ENCODE measurements at regions not wholly inside any gene's neighbourhood (a gene's known extent, or its start where the extent isn't known, plus 50 kb on each side); places are given as distances from the start of the nearest gene placed in this dataset.

DNA sequence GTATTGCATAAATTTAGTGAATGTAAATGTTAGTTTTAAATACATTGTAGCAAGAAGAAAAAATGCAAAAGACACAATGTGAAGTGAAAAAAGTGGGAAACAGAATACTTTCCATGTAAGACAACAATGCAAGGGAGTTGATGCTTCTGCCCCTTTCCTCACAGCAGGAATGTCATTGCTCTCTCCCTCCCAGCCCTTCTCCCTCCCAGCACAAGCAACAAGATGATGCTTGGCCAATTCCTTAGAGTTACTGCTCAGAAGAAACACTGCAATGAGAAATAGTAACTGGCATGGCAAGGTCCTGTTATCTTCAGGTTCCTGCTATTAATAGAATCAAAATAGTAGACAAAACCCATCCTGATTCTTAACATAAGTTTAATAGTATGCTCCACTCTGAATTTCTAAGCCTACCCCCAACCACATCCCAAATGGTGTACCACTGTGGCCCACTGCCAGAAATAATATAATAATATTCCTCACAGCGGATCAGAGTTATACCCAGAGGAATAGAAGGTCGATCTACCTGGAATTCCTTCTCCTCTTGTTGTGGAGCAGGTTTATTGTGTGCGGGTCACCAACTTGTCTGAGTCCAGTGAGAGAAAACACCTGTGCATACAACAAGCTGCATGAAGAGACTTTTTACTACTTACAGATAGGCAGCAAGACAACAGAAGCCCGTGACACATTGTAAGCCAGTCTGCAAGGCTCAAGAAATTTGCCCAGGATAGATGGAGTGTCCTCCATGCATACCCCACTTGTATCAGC is 69.8 kb upstream of the SLC7A11 start:
- TF ChIP-seq, protein P1, sequence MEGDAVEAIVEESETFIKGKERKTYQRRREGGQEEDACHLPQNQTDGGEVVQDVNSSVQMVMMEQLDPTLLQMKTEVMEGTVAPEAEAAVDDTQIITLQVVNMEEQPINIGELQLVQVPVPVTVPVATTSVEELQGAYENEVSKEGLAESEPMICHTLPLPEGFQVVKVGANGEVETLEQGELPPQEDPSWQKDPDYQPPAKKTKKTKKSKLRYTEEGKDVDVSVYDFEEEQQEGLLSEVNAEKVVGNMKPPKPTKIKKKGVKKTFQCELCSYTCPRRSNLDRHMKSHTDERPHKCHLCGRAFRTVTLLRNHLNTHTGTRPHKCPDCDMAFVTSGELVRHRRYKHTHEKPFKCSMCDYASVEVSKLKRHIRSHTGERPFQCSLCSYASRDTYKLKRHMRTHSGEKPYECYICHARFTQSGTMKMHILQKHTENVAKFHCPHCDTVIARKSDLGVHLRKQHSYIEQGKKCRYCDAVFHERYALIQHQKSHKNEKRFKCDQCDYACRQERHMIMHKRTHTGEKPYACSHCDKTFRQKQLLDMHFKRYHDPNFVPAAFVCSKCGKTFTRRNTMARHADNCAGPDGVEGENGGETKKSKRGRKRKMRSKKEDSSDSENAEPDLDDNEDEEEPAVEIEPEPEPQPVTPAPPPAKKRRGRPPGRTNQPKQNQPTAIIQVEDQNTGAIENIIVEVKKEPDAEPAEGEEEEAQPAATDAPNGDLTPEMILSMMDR (IDR thresholded peaks at IDR 0.05; ENCODE audit: extremely low read depth in 1 of 2, insufficient read depth in 1 of 2, low read depth in 1 of 2, low read length in 2 of 2) = no peak
- no peak for TF ChIP-seq EZH2 (IDR thresholded peaks at IDR 0.05; ENCODE audit: borderline replicate concordance, low read depth, low read length, severe bottlenecking)
- no peak for TF ChIP-seq JUN (IDR thresholded peaks at IDR 0.05; ENCODE audit: borderline replicate concordance, insufficient read depth, insufficient read length, low read depth)
- TF ChIP-seq, protein P2, sequence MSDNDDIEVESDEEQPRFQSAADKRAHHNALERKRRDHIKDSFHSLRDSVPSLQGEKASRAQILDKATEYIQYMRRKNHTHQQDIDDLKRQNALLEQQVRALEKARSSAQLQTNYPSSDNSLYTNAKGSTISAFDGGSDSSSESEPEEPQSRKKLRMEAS (IDR thresholded peaks at IDR 0.05; ENCODE audit: insufficient read depth, insufficient read length) = no peak
- TF ChIP-seq POLR2AphosphoS5 (IDR thresholded peaks at IDR 0.05; ENCODE audit: insufficient read depth, low read depth, low read length) = no peak
- TF ChIP-seq POLR2A (IDR thresholded peaks at IDR 0.05; ENCODE audit: low read depth, low read length) = no peak
